ENCODE measurements at regions not wholly inside any gene's neighbourhood (a gene's known extent, or its start where the extent isn't known, plus 50 kb on each side); places are given as distances from the start of the nearest gene placed in this dataset.

DNA sequence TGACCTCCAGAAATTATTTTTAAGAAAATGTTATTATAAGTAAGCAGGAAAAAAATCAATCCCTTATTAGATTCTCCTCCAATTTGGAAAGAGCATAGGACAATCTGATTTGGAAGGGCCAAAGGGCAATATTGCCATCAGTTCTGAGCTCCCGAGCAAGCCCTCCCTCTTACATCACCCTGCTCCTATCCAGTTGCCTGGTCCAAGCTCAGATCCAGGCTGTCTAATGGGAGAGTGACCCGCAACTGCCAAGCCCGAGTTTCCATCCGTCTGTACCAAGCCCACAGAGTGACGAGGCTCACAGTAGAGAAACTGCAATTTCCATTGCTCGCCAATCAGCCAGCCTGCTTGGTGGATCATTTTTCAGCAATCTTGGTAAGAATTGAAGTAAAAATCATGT lies 187.7 kb downstream of the MEX3B start:
- WGBS (ENCODE audit: insufficient coverage, low coverage, missing lambda C conversion rate): 75% methylated on average over 6 of the region's 6 CpGs
- H2AFZ ChIP-seq (ENCODE audit: low read depth, low read length): no peak overlapping the region
- no peaks in the 10 kb centered on the region for H3K27me3 ChIP-seq (ENCODE audit: control insufficient read depth in 2 of 2, insufficient read depth in 2 of 2, low read length in 2 of 2)
- H3K4me2 ChIP-seq (ENCODE audit: insufficient read depth, low read length): no peak overlapping the region
- H3K9me3 ChIP-seq (replicated peaks; ENCODE audit: control insufficient read depth, insufficient read depth, low read depth, low read length): no peaks in the 10 kb centered on the region
- DNase-seq (ENCODE audit: extremely low read depth in 1 of 4, low spot score in 3 of 4) (no peak), ATAC-seq (no peak), FAIRE-seq (no peak)
- no TSS peak for BruUV-seq (replicated peaks)
- in situ Hi-C loops (cut with MboI) (no loop called here), intact Hi-C loops (cut with micrococcal nuclease) (no loop called here)
- H3K9ac ChIP-seq (ENCODE audit: insufficient read depth in 1 of 2, low read depth in 2 of 2, low read length in 2 of 2): no peak overlapping the region
- no peak overlapping the region for H3K4me3 ChIP-seq
- H3K4me1 ChIP-seq (replicated peaks in 1 of 2; ENCODE audit: control insufficient read depth in 2 of 2, insufficient read depth in 2 of 2, low read length in 2 of 2): peaks cover 0 to 2% of the 10 kb centered on the region in 2 experiments; a peak in 2 of 5 replicates
- CTCF ChIA-PET (ENCODE audit: low intra/inter-chr PET ratio): no interaction called here
- H3K27ac ChIP-seq (ENCODE audit: extremely low read depth, low read depth, low read length): no peak overlapping the region
- no peaks in the 10 kb centered on the region for H4K20me1 ChIP-seq (replicated peaks; ENCODE audit: control insufficient read depth, insufficient read depth, low read length)
- no peaks in the 10 kb centered on the region for H3K79me2 ChIP-seq (ENCODE audit: control insufficient read depth, insufficient read depth, low read length)
- POLR2A ChIA-PET: interaction anchor here (1.0 to 1.1 kb wide), 2 partner anchors 13 kb away, joined by 3 read pairs; no protein-coding TSS in a partner anchor
- no peaks in the 10 kb centered on the region for H3K9me1 ChIP-seq (ENCODE audit: control insufficient read depth, insufficient read depth, low read length)
- H3K36me3 ChIP-seq (ENCODE audit: control insufficient read depth, insufficient read depth, low read length): no peaks in the 10 kb centered on the region; the same call in 2 of the 3 replicates
- TF ChIP-seq TAF1 (IDR thresholded peaks at IDR 0.05; ENCODE audit: control insufficient read depth, extremely low read depth, insufficient read depth, low read length, severe bottlenecking) (no peak), ZNF778 (CRISPR knock-in tag; IDR thresholded peaks at IDR 0.05) (no peak), CAMTA2 (CRISPR knock-in tag; conservative IDR thresholded peaks at IDR 0.05) (no peak), BCOR (IDR thresholded peaks at IDR 0.05) (no peak), ZFP36 (IDR thresholded peaks at IDR 0.05; ENCODE audit: low read depth, low read length, partially characterized antibody) (no peak), REST (IDR thresholded peaks at IDR 0.05; ENCODE audit: borderline replicate concordance) (no peak), REST (CRISPR knock-in tag; IDR thresholded peaks at IDR 0.05; ENCODE audit: low read depth) (no peak), NCOA4 (IDR thresholded peaks at IDR 0.05; ENCODE audit: partially characterized antibody) (no peak), HNRNPH1 (optimal IDR thresholded peaks at IDR 0.05; ENCODE audit: low read depth, low read length) (no peak)
- TF ChIP-seq, protein P1, sequence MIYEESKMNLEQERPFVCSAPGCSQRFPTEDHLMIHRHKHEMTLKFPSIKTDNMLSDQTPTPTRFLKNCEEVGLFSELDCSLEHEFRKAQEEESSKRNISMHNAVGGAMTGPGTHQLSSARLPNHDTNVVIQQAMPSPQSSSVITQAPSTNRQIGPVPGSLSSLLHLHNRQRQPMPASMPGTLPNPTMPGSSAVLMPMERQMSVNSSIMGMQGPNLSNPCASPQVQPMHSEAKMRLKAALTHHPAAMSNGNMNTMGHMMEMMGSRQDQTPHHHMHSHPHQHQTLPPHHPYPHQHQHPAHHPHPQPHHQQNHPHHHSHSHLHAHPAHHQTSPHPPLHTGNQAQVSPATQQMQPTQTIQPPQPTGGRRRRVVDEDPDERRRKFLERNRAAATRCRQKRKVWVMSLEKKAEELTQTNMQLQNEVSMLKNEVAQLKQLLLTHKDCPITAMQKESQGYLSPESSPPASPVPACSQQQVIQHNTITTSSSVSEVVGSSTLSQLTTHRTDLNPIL (CRISPR knock-in tag; IDR thresholded peaks at IDR 0.05): no peak
